HFFc6 (cell line): ENCODE measurements at regions not wholly inside any gene's neighbourhood (a gene's known extent, or its start where the extent isn't known, plus 50 kb on each side); places are given as distances from the start of the nearest gene placed in this dataset.

ENCODE experiments used
- DNase-seq: peaks from one replicate; pipeline ENCODE4 v3.0.0-alpha.2; 2018
- H3K27ac Mint-ChIP-seq: 2 replicates; pipeline ENCODE4 v1.8.0; 2020; ENCODE audit warnings: mild to moderate bottlenecking, mixed read lengths
- H3K27me3 Mint-ChIP-seq: 2 replicates; pipeline ENCODE4 v1.8.0; 2021; ENCODE audit warnings: mild to moderate bottlenecking, moderate library complexity, mixed read lengths; ENCODE audit not compliant: insufficient read depth
- H3K36me3 Mint-ChIP-seq: 2 replicates; pipeline ENCODE4 v1.8.0; 2021; ENCODE audit warnings: low read depth, mixed read lengths
- H3K4me1 Mint-ChIP-seq: 2 replicates; pipeline ENCODE4 v1.8.0; 2020; ENCODE audit warnings: low read depth, mixed read lengths
- H3K4me3 Mint-ChIP-seq: 2 replicates; pipeline ENCODE4 v1.8.0; 2020; ENCODE audit warnings: mild to moderate bottlenecking, moderate library complexity, mixed read lengths
- H3K9me3 Mint-ChIP-seq: 2 replicates; pipeline ENCODE4 v1.8.0; 2020; ENCODE audit warnings: mild to moderate bottlenecking, mixed read lengths
- TF ChIP-seq, protein P1 (sequence below): fragments of 200-600 bp; sonication (generic); IDR thresholded peaks from 2 replicates; pipeline ENCODE4 v1.5.0; 2021; ENCODE audit warnings: antibody characterized with exemption, mild to moderate bottlenecking

GRCh38 chr5:124634741-124635323 lies 111.6 kb downstream of the ZNF608 start:
- TF ChIP-seq, protein P1, sequence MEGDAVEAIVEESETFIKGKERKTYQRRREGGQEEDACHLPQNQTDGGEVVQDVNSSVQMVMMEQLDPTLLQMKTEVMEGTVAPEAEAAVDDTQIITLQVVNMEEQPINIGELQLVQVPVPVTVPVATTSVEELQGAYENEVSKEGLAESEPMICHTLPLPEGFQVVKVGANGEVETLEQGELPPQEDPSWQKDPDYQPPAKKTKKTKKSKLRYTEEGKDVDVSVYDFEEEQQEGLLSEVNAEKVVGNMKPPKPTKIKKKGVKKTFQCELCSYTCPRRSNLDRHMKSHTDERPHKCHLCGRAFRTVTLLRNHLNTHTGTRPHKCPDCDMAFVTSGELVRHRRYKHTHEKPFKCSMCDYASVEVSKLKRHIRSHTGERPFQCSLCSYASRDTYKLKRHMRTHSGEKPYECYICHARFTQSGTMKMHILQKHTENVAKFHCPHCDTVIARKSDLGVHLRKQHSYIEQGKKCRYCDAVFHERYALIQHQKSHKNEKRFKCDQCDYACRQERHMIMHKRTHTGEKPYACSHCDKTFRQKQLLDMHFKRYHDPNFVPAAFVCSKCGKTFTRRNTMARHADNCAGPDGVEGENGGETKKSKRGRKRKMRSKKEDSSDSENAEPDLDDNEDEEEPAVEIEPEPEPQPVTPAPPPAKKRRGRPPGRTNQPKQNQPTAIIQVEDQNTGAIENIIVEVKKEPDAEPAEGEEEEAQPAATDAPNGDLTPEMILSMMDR: no peak
- Mint-ChIP-seq H3K4me1 (peaks cover 64% of the 10 kb centered on the region), H3K27ac (peak overlapping the region; percentile 63), H3K4me3 (no peak overlapping the region; the same call in none of the 2 replicates), H3K36me3 (peaks cover 11% of the 10 kb centered on the region; the same call in 1 of the 2 replicates), H3K9me3 (no peaks in the 10 kb centered on the region), H3K27me3 (no peaks in the 10 kb centered on the region)
- DNase-seq: peak; percentile 80

DNA sequence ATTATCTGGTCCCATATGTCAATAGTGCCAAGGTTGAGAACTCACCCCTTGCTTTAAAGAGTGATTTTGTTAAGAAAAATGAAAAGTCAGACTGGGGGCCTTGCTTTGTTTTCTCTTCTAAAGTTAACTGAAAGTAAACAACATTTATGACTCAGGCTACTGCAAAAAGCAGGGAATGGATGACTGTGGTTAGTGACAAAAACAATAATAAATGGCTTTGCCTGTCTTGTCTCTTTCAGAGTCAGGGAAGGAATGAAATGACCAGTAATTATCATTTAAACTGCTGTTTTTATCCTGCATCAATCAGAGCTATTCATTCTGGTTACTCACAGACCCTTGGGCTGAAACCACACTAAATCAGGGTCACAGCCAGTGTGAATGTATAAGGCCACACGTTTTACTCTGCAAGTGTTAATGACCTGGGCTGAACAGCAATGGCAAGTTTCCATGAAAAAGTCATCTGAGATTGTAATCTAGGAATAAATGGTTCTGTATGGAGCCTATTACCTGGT lies 112.2 kb downstream of the ZNF608 start:
- Mint-ChIP-seq H3K4me3 (peak overlapping the region; percentile 53), H3K36me3 (peaks cover 11% of the 10 kb centered on the region; the same call in 1 of the 2 replicates), H3K27ac (peak overlapping the region; percentile 63), H3K27me3 (no peaks in the 10 kb centered on the region), H3K9me3 (no peaks in the 10 kb centered on the region), H3K4me1 (peaks cover 69% of the 10 kb centered on the region)
- TF ChIP-seq, protein P1: no peak
- peak; percentile 81 for DNase-seq

DNA sequence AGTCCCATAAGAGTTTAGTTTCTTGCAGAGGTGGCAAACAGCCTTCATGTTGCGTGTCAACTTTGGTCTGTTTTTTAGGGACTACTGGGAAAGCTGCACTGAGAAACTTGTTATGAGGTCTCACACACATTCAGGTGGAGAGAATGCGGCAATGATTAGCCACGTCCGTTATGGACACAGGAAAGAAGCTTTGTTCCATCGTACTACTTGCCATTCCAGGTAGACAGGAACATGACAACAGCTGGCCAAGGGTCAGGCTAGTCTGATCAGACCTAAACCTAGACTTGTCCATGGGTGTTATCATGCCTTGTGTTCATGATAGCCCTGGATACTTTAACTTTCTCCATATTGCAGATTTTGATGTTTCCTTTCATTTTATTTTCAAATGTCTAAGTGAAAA lies 113.2 kb downstream of the ZNF608 start:
- TF ChIP-seq, protein P1: no peak
- Mint-ChIP-seq H3K4me3 (no peak overlapping the region), H3K4me1 (peaks cover 80% of the 10 kb centered on the region), H3K36me3 (peaks cover 11% of the 10 kb centered on the region; the same call in 1 of the 2 replicates), H3K27ac (no peak overlapping the region), H3K9me3 (no peaks in the 10 kb centered on the region), H3K27me3 (no peaks in the 10 kb centered on the region)
- no peak for DNase-seq

- Mint-ChIP-seq H3K27me3 (no peaks in the 10 kb centered on the region), H3K27ac (no peak overlapping the region), H3K4me3 (no peak overlapping the region), H3K9me3 (no peaks in the 10 kb centered on the region), H3K4me1 (peaks cover 87% of the 10 kb centered on the region), H3K36me3 (peaks cover 11% of the 10 kb centered on the region; the same call in 1 of the 2 replicates)
- DNase-seq: no peak
- TF ChIP-seq, protein P1: no peak
These were observed 114.4 kb downstream of the ZNF608 start for GRCh38 chr5:124631874-124632550.

- peaks cover 83% of the 10 kb centered on the region for H3K4me1 Mint-ChIP-seq
- no peak overlapping the region for H3K4me3 Mint-ChIP-seq
- TF ChIP-seq, protein P1: no peak
- no peaks in the 10 kb centered on the region for H3K9me3 Mint-ChIP-seq
- H3K27me3 Mint-ChIP-seq: no peaks in the 10 kb centered on the region
- H3K27ac Mint-ChIP-seq: peak overlapping the region; percentile 83
- peak; percentile 64 for DNase-seq
- H3K36me3 Mint-ChIP-seq: peaks cover 11% of the 10 kb centered on the region; the same call in 1 of the 2 replicates
These were observed 115.4 kb downstream of the ZNF608 start for GRCh38 chr5:124630767-124631704.
